SKM-1 treated with dmso at 0.1 percent for 144 hours (cell line): ENCODE measurements at regions not wholly inside any gene's neighbourhood (a gene's known extent, or its start where the extent isn't known, plus 50 kb on each side); places are given as distances from the start of the nearest gene placed in this dataset.
"Not testable (repeated sequence)": the region's sequence is repeated elsewhere in the genome, so short reads cannot be mapped to it uniquely, and the experiment has no call there.

Experiments used
- DNase-seq: peaks from one replicate; lab custom pipeline; 2025; ENCODE audit not compliant: unreplicated experiment; lab: John Stamatoyannopoulos, UW

DNA sequence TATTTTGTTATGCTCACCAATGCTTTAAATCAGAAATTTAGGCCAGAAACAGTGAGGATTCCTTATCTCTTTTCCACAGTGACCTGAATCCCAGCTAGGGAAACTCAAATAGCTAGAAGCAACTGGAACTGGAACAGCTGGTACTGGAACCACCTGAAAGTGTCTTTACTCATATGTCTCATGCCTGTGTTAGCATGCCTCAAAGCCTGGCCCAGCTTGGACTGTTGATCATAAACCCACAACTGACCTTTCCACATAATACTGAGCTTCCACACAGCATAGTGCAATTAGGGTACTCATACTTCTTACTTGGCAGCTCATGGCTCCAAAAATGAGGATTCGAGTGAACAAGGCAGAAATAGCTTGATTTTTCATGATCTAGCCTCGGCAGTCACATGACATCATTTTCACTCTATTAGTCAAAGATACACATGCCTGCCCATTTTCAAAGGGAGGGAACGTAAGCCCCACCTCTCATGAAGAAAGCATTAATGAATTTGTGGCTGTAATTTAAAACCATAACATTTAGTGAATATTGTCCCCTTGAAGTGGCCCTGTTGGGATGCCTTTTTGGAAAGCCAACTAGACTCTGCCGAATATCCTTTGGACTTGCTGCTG lies 80.8 kb upstream of the ACSL1 start:
- no peak for DNase-seq

DNA sequence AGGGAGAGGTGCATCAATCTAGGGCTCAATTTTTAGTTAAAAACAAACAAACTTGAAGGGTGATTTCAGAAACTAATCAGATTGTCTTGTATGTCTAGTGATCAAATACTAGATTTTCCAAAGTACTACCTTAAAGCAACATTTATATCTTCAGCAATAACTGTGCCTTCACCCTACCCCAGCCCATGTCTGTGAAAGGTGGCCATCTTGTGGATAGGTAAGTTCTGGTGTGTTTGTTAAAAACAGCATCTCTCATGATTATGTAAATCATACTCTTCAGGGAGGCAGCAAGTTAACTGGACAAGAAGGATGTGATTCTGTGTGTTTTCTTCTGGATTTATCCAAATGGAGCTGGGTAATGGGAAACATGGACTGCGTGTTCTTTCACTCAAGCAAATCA lies 81.4 kb upstream of the ACSL1 start:
- DNase-seq = no peak

DNA sequence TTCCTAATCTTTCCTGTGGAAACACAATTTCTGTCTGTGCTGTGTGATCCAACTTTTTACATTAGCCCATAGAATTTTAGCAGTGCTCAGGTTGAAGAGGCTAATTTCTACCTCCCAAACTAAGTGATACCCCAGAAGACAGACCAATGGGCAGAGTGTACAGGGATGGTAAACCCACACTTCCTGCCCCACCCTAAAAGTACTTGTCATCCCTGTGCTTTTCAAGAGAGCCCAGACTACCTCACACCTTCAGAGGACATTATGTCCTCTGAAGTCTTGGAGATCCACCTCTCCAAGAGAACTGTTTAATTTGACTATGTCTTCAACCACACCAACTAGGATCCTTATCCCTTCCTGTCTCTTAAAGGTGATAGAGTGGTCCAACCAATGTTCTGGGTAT lies 82.0 kb upstream of the ACSL1 start:
- no peak for DNase-seq

DNA sequence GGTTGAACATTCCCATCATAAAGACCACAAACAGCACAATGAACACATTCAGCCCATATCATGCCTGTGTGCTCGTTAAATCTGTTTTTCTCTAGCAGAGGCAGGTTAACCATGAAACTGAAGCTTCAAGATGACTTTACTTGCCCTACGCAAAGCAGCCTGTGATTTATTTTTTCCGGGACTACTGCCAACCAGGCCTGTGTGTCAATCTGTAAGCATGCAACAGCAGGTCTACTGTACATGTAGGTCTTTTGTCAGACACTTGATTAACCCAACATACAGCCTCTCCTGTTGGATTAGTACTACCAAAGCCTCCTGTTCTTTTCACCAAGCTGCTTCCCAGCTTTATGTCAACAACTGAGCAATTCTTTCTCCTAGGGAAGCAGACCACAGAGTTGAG lies 85.5 kb upstream of the ACSL1 start:
- DNase-seq = no peak

DNA sequence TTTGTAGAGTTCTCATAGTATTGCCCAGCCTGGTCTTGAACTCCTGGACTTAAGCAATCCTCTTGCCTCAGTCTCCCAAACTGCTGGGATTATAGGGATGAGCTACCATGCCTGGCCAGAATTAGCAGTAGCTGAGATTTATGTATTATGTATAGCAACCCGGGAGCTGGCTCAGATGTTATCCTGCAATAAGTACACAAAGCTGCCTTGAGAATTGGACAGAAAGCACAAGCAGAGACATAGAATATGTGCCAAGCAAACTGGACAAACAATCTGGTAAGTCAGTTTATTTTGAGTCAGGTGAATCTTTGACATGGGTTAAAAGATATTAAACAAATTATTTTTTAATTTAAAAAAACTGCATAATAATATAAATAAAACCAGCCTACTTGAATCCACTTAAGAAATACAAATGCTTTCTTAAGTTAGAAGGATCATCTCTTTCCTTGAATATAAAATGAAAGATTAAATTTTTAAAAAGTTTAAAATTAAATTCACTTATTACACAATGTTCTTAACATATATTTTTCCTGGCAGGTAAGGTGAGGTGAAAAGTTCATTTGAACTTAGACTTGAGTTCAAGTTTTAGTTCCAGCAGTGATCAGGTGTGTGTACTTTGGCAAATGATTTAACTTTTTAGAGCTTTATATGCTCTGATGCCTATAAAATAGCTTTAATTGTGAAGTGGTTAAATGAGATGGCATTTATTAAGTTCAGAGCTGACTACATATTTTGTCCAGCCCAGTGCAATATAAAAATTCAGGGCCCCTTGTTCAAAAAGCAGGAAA lies 87.8 kb upstream of the ACSL1 start:
- no peak for DNase-seq

DNA sequence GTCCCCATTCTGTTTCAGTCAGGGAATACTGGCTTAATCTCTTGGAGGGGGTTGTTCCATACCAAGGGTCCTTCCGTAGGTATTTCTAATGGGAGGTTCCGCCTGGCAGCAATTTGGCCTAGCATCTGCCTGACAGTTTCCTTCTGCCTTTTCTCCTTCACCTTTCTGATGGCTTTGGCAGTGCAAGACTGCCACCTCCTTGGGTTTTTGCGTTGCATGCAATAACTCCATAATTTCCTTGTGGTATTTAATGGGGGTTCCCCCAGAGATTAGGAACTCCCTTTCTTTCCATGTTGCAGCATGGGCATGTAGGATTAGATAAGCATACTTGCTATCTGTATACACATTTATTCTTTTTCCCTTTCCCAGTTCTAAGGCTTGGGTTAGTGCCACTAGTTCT lies 93.0 kb upstream of the ACSL1 start:
- DNase-seq = not testable (repeated sequence)

DNA sequence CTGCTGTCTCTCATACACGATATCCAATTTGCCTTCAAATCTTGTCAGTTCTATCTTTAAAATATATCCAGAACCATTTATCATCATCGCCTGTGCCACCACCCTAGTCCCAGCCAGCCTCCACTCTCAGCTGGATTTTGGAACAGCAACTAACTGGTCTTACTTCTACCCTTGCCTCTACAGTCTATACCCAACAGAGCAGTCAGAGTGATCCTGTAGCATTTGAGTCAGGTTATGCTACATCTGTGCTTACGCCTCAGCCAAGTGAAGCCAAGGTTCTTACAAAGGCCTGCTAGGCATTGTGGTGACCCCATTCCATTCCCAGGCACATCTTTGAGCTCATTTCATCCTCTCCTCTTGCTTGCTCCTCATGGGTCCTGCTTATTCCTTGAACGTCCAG lies 95.7 kb upstream of the ACSL1 start:
- no peak for DNase-seq

DNA sequence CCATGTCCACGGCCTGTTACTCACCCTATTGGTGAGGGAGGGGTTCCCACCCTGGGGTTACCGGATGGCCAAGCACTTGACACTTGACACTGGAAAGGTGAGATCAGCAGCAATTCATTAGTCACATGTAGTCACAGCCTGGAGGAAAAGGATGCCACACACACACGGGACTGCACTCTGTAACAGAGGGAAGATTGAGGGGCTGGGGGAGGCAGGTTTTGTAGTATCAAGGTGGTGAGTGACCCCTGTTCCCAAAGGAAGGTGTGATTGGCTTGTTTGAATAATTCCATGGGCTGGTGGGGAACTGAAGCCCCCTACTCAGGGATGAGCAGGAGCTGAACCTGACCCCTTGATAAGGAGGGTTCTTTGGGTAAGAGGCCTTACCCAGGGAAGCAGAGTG lies 96.0 kb upstream of the HELT start:
- DNase-seq = no peak

DNA sequence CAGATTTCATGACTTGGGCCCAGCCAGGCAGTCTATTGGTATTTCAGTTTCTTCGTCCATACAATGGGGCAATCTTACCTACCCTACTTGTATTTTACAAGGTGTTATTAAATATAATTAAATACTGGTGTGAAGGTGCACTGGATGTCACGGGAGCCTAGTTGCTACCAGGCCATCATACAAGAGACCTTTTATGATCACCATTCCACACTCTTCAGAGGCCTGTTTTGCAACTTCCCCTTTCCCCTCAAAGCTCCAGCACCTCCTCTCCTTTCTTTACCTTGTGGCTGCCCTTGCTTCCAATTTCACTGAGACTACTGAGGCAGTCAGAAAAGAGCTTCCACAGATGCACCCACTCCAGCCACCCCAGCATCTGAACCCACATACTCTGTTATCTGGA lies 93.8 kb upstream of the HELT start:
- DNase-seq = peak; percentile 79

DNA sequence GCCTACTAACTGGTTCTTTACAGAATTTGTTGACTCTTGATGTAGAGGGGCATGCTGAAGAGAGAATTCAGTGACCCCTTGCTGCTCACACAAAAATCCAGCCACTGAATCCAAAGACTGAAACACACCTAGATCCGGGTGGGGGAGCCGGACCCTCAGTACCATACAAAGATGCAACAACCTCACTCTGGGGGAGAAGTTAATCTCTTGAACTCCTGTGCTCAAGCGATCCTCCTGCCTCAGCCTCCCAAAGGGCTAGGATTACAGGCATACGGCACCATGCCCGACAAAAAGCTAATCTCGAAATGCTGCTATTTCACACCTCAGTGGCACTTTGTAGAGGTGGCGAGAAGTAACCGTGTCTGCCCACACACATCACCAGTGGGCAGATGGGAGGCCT lies 88.8 kb upstream of the HELT start:
- DNase-seq = no peak

DNA sequence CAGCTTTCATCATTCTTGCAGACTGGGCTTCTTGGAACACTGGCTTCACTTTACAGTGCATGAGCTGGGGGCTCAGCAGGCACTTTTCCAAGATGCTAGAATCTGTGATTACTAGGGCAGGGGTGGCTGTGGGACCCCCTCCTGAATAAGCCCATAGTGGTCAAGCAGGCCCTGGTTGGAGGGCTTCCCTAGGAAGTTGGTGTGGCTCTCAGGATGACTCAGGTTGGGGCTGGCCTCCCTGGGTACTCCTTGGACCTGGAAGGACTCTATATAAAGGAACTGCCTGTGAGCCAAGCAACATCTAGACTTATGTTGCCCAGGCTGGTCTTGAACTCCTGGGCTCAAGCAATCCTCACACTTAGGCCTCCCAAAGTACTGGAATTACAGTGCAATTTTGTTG lies 88.3 kb upstream of the HELT start:
- DNase-seq = no peak

DNA sequence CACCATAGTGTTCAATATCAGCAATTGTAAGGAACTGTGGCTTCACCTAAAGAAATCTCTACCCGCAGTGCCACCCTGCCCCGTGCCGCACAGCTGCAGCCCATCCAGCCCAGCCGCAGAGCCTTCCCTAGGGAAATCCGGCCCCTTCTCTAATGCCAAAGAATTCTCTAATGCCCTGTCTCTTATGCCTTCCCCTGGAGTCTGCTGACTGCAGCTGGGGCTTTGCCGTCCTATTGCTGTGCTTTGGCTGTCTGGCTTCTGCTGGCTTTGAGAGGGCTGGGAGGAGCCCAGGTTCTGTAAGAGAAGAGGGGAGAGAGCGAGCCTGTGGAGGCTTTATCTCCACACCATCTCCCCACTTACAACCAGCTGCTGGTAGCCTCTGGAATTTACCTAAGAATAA lies 85.9 kb upstream of the HELT start:
- no peak for DNase-seq

DNA sequence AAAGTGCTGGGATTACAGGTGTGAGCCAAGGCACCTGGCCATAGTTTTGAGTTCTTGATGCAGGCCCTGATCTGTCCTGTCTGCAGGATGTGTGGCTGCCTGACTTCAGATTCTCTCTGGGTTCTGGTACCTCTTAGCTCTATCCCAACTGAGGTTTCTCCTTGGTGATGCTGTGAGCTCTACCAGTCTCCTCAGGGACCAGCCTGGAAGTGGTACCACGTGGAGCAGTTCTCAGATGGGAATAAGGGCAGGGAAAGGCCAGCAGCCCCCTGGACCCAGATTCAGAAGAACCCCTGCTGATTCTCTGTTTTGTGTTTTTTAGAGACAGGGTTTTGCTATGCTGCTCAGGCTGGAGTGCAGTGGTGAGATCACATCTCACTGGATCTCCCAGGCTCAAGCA lies 85.0 kb upstream of the HELT start:
- no peak for DNase-seq

DNA sequence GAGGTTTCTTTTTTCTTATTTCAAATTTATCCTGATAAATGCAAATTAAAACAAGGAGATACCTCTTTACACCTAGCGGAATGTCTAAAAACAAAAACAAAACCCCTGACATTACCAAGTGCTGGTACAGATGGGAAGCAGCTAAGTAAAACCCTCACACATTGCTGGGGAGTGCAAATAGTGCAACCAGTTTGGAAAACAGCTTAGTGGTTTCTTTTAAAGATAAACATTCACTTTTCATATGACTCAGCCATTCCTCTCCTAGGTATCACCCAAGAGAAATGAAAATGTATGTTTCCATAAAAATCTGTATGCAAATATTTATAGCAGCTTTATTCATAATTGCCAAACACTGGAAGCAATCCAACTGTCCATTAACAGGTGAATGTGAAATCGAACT lies 84.1 kb upstream of the HELT start:
- no peak for DNase-seq

DNA sequence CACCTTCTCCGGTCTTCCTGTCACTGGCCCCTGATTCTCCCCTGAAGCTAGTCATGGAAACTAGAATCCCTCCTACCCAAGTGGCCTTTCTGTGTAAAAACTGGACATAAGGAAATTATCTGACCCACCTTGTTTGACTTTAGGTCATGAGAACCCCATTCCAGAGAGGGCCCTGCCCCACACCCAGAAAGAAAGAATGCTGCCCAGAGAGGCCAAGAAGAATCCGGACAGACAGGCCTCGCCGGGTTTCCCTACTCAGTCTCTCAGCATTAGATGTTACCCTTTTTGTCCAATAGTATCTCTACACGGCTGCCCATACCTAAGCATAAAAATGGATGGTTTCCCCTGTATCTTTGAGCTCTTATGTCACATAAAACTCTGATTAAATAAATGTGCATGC lies 83.3 kb upstream of the HELT start:
- DNase-seq = no peak

DNA sequence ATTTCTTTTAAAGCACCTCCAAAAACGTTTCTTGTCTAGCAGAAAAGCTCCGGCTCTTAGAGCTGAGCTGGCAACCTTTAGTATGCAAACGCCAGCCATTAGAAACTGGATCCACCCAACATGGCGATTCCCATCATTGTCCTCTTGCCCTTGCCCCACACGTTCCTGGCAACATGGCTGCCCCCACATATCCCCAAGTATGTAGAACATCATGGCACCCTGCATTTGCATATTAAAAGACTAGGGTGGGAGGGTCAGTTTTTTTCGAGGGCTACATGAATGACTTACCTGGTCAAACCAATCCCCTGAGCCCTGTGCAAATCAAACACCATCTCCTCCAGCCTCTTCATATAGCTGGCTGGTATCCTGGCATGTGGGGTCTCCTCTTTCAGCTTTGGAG lies 82.2 kb upstream of the HELT start:
- DNase-seq = no peak

DNA sequence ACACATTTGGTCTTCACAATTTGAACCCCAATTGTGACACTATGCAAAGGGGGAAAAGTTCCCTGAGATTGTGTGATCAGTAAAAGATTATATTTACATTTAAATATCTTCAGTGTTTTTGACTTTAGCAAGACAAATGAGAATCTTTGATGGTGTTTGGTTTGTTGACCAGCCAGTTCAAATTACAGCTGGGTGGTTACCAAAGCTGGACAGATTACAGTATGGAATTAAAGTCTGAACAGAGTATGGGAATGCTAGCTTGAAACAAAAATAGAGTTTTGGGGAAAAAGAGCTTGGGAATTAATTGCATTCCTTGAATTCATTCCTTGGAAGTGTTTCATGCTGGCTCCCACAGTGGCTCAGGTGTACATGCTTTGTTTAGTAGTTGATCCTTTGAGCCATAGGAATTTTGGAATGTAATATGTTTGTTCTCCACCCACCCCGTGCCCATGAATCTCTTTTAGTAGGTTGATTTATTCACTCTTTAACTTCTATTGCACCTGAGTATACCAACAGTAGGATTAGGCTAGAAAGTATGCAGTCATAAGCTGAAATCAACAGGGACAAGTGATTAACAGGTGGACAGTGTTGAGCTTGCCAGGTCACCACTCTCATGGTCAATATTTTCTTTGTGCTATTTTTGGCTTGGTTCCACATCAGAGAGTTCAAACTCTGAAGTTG lies 81.1 kb upstream of the HELT start:
- DNase-seq = no peak

DNA sequence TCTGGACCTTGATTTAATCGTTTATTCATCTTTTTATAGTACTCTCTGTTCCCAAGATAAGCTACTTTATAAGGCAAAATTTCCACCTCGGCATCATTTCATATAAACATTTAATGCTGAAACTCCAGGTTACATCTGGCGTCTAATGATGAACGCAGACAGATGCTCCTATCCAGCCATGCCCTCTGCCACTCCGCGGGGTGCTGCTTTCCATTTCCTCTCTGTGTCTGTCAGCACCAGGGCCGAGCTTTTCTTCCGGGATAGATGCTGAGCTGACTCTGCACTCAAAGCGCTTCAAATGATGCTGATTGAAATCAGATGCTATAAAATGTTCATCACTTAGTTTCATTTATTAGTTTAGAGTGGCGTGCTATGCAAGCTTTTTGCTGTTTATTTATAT lies 80.5 kb upstream of the HELT start:
- DNase-seq = no peak

DNA sequence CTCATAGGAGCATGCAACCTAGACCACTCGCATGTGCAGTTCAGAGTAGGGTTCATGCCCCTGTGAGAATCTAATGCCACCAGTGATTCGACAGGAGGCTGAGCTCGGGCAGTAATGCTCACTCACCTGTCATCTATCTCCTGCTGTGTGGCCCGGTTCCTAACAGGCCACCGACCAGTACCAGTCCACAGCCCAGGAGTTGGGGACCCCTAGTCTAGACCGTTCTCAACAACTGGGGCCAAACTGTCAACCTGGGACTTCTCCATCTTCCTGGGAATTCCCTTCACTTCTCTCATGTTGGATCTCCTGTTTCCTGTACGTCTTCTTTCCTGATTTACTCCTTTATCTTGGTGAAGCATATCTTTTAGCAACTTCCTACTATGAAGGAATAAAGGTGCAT lies 79.4 kb upstream of the HELT start:
- DNase-seq = no peak

DNA sequence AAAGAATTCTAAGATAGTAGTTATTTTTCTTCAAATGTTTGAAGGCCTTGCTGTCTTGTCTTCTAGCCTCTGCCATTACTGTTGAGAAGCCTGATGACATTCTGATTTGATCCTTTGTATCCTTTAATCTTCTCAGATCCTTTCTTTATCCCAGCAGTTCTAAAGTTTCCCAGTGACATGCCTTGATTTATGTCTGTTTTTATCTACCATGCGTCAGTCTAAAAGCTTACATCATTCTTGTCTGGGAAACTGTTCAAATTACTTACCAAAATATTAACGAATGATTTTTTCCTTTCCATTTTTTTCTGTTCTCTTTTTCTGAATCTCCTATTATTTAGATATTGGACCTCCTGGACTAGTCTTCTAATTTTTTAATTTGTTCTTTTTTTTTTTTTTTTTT lies 78.3 kb upstream of the HELT start:
- DNase-seq = no peak

DNA sequence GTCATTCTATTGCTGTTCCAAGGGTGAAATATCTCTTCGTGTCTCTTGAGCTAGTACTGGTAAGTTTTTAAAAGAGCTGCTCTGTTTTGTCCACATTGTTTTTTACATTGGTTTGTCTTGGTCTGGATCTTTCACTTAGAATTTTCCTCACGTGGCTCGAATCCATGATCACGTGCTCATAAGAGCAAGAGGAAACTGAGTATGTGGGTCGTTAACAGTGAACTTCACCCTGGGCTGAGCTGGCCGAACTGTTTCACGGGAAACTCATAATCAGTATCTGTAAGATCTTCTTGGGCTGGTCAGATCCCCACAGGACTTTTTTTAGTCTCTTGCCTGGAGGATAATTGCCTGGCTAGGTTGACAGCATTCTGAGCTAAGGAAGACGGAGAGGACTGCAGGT lies 77.8 kb upstream of the HELT start:
- no peak for DNase-seq

DNA sequence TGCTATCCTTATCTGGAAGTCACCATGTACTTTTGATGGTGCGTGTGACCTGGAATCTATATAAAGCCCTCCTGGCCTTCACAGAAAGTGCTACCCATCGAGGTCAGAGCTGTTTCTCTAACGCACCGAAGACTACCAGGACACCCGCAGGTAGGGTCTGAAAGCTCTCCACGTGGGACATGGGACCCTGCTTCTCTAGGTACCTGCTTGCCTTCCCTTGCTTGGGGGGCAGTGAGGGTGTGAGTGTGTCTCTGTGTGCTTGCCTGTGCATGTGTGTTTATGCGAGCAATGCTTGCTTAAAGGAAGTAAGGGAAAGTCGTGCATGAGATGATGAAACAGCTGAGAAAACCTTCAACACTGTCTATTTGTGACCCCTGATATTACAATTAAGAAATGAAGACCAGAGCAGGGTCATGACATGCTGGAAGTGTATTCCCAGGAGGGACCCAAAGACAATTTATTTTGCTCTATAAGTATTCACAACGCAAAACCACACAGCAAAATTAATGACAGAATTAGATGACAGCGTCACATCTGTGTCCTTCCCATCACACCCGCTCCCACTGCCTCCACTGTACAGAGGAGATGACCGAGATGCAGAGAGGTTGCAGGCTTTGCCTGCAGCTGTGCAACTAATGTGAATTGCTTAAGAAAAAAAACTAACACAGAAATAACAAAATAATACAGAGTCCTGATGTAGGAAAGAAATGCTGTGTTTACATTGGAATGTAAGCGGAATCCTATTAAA lies 76.4 kb upstream of the HELT start:
- no peak for DNase-seq
